Adrenal gland (tissue), 9 donors: ENCODE measurements at regions not wholly inside any gene's neighbourhood (a gene's known extent, or its start where the extent isn't known, plus 50 kb on each side); places are given as distances from the start of the nearest gene placed in this dataset.

Experiments
- DNase-seq, 7 donors: peaks; one replicate each; pipeline ENCODE4 v3.0.0-alpha.2; 2019 to 2020
- H3K27ac ChIP-seq, 5 donors: fragments of 200-600 bp; sonication (generic) in 4 of 5; 1 replicate in 3 of 5; 2 replicates in 2 of 5; pipeline versions ENCODE4 v1.5.1 to v1.8.0; 2016 to 2020; ENCODE audit warnings: mild to moderate bottlenecking in 1 of 5
- H3K27me3 ChIP-seq: fragments of 200-600 bp; 2 replicates; pipeline ENCODE4 v1.8.0; 2021
- H3K36me3 ChIP-seq, 2 donors: fragments of 200-600 bp; replicated peaks in 1 of 2; 1 replicate in 1 of 2; 2 replicates in 1 of 2; pipeline versions ENCODE4 v1.5.1 to v1.8.0; 2018 to 2022
- H3K4me1 ChIP-seq, 2 donors: fragments of 200-600 bp; replicated peaks in 1 of 2; 1 replicate in 1 of 2; 2 replicates in 1 of 2; pipeline versions ENCODE4 v1.5.1 to v1.8.0; 2018 to 2021
- H3K4me3 ChIP-seq, 4 donors: fragments of 200-600 bp; sonication (generic) in 3 of 4; one replicate each; pipeline ENCODE4 v1.5.1; 2016 to 2018
- H3K9me3 ChIP-seq, 3 donors: fragments of 200-600 bp; sonication (generic) in 1 of 3; replicated peaks in 1 of 3; 1 replicate in 2 of 3; 2 replicates in 1 of 3; pipeline versions ENCODE4 v1.5.1 to v1.8.0; 2016 to 2021
- POLR2A ChIP-seq, 2 donors: fragments of 450-650 bp; IDR thresholded peaks; one replicate each; pipeline ENCODE4 v1.6.1; 2017; ENCODE audit warnings: antibody characterized with exemption in 2 of 2, mild to moderate bottlenecking in 2 of 2, moderate library complexity in 1 of 2
- WGBS, 4 donors: extraction: QIAGEN DNeasy Blood & Tissue Kit in 2 of 4; methylation state at CpG; one replicate each; pipeline versions ENCODE4 v1.1.5 to v1.1.7; 2013 to 2017; 5-methylcytosine and 5-hydroxymethylcytosine counted together
- intact Hi-C, 2 donors: fragments of 100-400 bp; cut with DNase I; formaldehyde crosslinking; loops; one replicate each; pipeline versions ENCODE4 v1.14.1 to v1.15.0; 2022 to 2023
- TF ChIP-seq, protein P1 (sequence below), 6 experiments: fragments of 450-650 bp in 4 of 6; fragments of 200-600 bp in 2 of 6; sonication (generic) in 1 of 6; IDR thresholded peaks; 1 replicate in 5 of 6; 2 replicates in 1 of 6; pipeline versions ENCODE4 v1.5.1 to v1.8.0; 2016 to 2021; ENCODE audit warnings: antibody characterized with exemption in 6 of 6, mild to moderate bottlenecking in 2 of 6, moderate library complexity in 1 of 6
- donor health status: healthy with polysubstance abuse.
- donor health status: Bipolar disorder and iron deficiency.
- donor health status: DM: yes; HTN: yes; CAD: no.
- donor health status: DM: no; HTN: no; CAD: no.
- donor health status: DM: no; HTN: no; CAD: no.

DNA sequence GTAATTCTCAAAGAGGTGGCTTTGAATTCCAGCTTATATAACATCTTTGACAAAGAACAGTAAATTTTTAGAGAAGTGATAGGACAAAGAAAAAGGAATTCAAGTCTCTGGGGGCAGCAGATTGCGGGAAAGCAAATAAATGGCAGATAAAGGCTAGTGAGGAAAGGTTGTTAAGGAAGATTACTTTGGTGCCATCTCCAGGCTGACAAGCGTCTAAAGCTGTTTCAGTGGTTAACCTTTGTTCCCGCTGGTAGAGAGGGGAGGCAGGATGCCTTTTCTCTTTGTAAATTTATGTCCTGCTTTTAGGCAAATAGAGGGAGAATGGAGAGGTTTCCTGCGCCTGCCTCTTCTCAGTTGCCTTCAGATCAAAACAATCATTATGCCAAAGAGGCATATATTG, 431.2 kb upstream of the CHST9 start:
- no peak overlapping the region for H3K4me3 ChIP-seq
- DNase-seq: no peak
- intact Hi-C loops: loop anchor here in 1 of 2 donors (10.0 kb wide), 1 partner anchor 58 kb away; no protein-coding TSS in a partner anchor
- H3K9me3 ChIP-seq: no peaks in the 10 kb centered on the region
- H3K4me1 ChIP-seq: no peaks in the 10 kb centered on the region
- H3K27me3 ChIP-seq: no peaks in the 10 kb centered on the region
- H3K27ac ChIP-seq: no peak overlapping the region
- no peak for TF ChIP-seq POLR2A (IDR thresholded peaks at IDR 0.05)
- TF ChIP-seq, protein P1, sequence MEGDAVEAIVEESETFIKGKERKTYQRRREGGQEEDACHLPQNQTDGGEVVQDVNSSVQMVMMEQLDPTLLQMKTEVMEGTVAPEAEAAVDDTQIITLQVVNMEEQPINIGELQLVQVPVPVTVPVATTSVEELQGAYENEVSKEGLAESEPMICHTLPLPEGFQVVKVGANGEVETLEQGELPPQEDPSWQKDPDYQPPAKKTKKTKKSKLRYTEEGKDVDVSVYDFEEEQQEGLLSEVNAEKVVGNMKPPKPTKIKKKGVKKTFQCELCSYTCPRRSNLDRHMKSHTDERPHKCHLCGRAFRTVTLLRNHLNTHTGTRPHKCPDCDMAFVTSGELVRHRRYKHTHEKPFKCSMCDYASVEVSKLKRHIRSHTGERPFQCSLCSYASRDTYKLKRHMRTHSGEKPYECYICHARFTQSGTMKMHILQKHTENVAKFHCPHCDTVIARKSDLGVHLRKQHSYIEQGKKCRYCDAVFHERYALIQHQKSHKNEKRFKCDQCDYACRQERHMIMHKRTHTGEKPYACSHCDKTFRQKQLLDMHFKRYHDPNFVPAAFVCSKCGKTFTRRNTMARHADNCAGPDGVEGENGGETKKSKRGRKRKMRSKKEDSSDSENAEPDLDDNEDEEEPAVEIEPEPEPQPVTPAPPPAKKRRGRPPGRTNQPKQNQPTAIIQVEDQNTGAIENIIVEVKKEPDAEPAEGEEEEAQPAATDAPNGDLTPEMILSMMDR (IDR thresholded peaks at IDR 0.05): no peak
- no peaks in the 10 kb centered on the region for H3K36me3 ChIP-seq
- 71 to 91% (median 86%) methylated on average over 4 of the region's 4 CpGs for WGBS, 4 donors

DNA sequence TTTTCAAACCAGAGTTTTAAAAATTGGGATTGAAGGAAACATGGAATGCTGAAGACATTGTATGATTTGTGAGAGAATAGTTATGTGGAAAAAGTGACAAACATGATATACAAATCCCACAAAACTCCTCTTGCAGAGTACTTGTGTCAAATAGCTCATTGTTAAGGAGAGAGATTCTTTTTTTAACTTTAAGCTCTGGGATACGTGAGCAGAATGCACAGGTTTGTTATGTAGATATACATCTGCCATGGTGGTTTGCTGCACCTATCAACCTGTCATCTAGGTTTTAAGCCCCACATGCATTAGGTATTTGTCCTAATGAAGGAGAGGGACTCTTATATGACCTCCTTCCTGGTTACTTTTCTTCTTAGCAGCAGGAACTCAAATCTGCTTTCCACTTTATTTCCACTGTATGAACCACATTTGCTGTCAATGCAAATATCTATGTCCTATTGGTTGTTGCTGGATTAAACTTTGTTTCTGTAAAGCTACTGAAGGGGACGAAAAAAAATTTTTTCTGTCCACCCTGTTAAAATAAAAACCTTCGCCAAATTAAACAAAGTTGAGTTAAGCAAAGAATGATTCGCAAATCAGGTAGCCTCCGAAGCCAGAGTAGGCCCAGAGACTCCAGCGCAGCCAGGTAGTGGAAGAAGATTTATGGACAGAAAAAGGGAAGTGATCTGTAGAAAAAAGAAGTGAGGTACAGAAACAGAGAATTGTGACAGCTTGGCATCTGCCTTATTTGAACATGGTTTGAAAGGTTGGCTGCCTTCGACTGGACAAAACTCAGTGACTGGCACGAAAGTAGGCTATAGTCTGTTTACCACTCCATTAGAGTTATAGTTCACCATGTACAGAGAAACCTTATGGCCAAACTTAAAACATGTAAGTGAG, 430.1 kb upstream of the CHST9 start:
- intact Hi-C loops: loop anchor here in 1 of 2 donors (10.0 kb wide), 1 partner anchor 60 kb away; no protein-coding TSS in a partner anchor
- no peaks in the 10 kb centered on the region for H3K4me1 ChIP-seq
- 83 to 90% (median 86%) methylated on average over 8 of the region's 8 CpGs for WGBS, 4 donors
- H3K27ac ChIP-seq: no peak overlapping the region
- no peak for TF ChIP-seq POLR2A (IDR thresholded peaks at IDR 0.05)
- TF ChIP-seq, protein P1 (IDR thresholded peaks at IDR 0.05): no peak
- H3K36me3 ChIP-seq: no peaks in the 10 kb centered on the region
- no peak overlapping the region for H3K4me3 ChIP-seq
- DNase-seq: no peak
- H3K27me3 ChIP-seq: no peaks in the 10 kb centered on the region
- no peaks in the 10 kb centered on the region for H3K9me3 ChIP-seq

DNA sequence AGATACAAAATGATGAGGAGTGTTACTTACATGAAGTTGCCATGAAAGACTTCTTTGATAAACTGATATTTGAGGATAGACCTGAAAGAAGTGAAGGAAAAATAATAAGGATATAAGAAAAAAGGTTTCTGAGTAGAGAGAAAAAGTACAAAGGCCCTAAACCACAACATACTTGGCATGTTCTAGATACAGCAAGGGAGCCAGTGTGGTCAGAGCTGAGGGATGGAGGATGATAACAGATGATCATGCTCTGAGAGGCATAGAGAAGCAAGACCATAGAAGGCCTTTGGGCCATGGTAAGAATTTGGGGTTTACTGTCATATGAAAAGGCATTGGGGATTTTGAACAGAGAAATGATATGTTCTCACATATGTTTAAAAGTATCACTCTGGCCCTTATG, 424.1 kb upstream of the CHST9 start:
- Histone ChIP-seq H3K9me3 (no peaks in the 10 kb centered on the region), H3K4me3 (no peak overlapping the region), H3K36me3 (no peaks in the 10 kb centered on the region), H3K4me1 (no peaks in the 10 kb centered on the region), H3K27ac (no peak overlapping the region), H3K27me3 (no peaks in the 10 kb centered on the region)
- intact Hi-C loops: loop anchor here in 1 of 2 donors (10.0 kb wide), 1 partner anchor 146 kb away; no protein-coding TSS in a partner anchor
- TF ChIP-seq, protein P1 (IDR thresholded peaks at IDR 0.05): no peak
- TF ChIP-seq POLR2A (IDR thresholded peaks at IDR 0.05): no peak
- no peak for DNase-seq

DNA sequence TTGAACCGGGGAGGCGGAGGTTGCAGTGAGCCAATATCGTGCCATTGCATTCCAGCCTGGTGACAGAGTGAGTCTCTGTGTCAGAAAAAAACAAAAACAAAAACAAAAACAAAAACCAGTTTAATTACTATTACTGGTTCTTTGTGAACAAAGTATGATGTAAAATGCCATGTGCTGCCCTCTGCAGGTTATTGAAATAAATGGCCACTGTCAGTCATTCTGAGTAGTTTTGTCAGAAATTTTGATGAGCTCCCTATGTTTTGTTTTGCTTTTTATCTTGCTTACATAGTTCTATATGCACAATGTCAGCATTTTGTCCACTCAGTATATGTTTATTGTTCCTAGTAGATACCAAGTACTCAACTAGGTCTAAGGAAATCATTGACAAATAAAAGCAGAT, 423.6 kb upstream of the CHST9 start:
- no peaks in the 10 kb centered on the region for H3K27me3 ChIP-seq
- WGBS, 4 donors: 85 to 100% (median 92%) methylated on average over 3 of the region's 3 CpGs
- no peaks in the 10 kb centered on the region for H3K36me3 ChIP-seq
- TF ChIP-seq POLR2A (IDR thresholded peaks at IDR 0.05): no peak
- TF ChIP-seq, protein P1 (IDR thresholded peaks at IDR 0.05): peak in 2 of 6 experiments; percentile 9 to 21
- H3K27ac ChIP-seq: no peak overlapping the region
- H3K9me3 ChIP-seq: no peaks in the 10 kb centered on the region
- H3K4me3 ChIP-seq: no peak overlapping the region
- H3K4me1 ChIP-seq: no peaks in the 10 kb centered on the region
- no peak for DNase-seq
- intact Hi-C loops: loop anchor here in 1 of 2 donors (10.0 kb wide), 1 partner anchor 146 kb away; no protein-coding TSS in a partner anchor
